Ammon's horn (tissue), 1 donor: ENCODE measurements at regions not wholly inside any gene's neighbourhood (a gene's known extent, or its start where the extent isn't known, plus 50 kb on each side); places are given as distances from the start of the nearest gene placed in this dataset.

Source experiments
- DNase-seq: peaks from one replicate; pipeline ENCODE4 v3.0.0-alpha.2; 2016; ENCODE audit warnings: low spot score

DNA sequence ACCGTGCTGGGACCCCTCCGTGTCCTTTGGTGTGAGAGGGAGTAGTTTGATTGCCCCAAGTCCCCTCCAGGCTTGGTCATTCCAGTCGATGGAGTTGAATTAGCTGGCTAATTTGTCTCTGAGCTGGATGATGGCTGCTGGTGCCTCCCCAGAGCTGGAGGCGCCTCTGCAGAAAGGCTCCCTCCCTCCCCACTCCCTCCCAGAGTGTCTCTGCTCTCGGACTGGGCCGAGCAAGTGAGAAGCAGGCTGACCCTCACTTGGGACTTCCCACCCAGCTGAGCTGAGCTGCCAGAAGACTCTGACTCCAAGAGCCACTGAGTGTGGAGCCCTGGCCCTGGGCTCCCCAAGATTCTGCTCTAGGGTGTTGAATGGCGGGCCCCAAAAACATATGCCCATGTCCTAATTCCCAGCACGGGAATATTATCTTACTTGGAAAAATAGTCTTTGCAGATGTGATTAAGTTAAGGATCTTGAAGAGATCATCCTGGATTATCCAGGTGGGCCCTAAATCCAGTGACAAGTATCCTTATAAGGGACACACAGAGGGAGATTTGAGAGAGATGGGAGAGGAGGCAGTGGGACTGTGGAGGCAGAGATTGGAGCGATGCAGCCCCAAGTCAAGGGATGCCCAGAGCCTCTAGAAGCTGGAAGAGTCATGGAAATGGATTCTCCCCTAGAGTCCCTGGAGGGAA lies 60.7 kb upstream of the TLE3 start:
- DNase-seq = no peak

DNA sequence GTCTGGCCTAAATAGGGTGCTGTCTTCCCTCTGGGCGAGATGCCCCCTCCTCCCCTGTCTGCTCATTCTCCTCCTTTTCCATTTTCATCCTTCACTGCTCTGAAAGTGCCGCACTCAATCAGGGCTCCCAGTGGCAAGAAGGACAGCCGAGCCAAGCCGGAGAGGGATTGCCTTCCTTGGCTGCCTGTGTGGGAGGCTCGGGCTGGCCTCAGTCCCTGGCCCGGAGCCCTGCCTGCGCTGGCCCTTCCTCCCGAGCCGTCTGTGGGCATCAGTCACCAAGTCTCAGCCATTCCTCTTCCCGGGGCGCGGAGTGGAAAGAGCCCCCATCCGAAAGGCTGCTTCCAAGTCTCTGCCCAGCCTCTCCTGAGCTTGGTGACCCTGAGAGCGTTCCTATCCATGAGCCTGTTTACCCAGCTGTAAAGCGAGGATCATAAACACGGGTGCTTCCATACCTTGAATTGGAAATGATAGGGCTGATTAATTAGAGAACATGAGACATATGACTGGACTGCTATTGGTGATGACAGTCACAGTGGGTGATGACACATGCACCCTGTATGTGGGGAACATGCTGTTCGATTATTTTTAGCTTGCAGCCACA lies 59.1 kb upstream of the TLE3 start:
- peak; percentile 59 for DNase-seq

DNA sequence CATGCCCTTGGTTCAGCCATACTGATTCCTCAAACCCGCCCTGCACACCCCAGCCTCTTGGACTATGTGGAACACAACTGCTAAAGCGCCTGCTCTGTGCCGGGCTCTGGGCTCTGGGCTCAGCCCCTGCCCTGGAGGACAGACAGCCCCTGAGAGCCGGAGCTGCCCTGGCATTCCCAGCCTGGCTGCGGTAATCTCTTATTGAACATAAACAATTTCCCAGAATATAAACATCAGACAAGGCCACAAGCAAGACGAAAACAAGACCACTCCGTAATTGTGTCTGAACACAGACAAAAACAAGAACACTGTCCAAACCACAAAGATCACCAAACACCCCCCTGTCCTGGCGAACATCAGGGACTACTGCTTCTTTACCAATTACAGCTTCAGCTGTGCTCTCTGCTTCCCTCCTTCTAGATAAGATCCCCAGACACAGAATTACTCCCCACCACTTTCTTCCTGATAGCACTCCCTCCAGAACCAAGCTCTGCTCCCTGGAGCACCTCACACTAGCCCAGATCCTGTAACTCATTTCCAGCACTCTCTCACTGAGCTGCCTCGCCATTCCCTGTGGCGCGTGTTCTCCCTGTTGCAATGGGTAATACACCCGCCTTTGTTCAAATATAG lies 57.1 kb upstream of the TLE3 start:
- no peak for DNase-seq

DNA sequence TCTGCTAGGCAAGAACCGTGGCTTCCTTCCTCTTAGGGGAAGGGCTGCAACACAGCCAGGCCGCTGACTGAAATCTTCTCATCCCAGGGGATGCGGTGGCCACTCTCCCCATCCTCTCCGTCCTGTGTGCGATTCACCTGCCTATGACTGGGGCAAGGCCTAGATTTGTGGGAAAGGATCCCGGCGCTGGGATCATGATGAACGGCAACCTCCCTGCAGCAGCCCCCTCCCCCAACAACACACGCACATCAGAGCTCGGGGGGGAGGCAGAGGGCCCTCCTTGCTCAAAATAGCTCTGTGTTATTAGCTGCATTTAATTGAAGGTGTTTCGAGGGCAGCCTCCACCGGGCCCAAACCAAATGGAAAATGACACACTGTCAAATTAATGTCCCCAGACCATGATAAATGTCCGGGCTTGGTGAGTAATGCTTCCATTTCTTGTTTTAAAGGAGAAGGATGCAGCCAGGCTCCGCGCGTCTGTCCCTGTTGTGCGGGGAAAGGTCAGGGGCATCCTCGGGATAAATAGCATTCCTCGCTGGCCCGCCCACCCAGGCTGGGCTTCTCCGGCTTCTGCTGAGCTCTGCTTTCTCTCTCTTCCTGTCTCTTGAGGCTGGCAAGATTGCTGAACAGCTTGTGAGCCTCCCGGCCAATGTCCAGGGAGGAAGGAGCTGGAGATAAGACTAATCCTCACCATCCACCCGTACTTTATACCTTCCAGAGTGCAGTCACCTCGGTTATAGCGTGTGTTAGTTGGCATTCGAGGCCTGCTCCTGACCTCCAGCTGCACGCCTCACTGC lies 56.4 kb upstream of the TLE3 start:
- no peak for DNase-seq

DNA sequence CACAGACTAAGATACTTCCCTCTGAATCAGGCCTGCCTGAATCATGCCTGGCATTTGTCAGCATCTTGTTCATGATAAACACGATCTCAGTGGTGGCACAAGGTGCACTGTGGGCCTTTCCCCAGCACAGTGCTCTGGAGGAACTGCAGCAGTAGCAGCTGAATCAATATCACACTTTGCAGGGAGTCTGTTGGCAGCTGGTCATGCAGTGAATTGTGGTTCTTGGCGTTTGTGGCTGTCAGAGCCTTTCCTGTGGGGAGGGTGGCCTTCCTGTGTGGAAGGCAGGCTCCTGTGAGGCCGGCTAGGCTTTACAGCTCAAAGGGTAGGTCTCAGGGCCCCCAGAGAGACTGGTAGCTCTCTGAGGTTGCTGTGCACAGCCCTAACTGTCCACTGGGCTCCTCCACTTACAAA lies 54.4 kb upstream of the TLE3 start:
- peak; percentile 25 for DNase-seq

DNA sequence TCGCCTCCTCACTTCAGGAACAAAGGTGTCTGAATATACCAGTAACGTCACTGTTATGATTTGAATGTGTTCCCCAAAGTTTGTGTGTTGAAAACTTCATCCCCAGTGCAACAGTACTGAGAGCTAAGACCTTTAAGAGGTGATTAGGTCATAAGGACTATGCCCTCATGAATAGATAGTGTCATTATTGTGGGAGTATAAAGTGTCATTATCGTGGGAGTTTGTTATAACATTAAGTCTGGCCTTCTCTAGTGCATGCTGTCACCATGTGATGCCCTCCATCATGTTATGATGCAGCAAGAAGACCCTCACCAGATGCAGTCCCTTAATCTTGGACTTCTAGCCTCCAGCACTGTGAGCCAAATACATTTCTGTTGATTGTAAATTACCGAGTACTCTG lies 53.7 kb upstream of the TLE3 start:
- no peak for DNase-seq

DNA sequence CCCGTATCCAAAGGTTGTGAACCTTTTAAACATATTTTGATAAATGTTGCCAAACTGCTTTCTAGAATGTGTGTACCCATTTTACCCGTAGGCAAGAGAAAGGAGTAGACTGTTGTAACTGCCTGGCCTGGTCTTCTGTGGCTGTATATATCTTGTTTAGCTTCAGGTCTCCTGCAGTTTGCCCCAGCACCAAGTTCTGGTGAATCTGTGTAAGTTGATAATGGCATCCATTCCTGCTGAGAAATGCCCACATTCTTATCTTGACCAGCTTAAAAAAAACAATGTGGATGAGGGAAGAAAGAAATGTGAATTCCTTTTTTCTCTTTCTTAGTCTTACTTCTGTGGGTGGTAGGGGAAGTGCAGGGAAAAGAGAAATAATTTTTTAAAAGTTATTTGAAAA lies 53.3 kb upstream of the TLE3 start:
- DNase-seq = no peak

DNA sequence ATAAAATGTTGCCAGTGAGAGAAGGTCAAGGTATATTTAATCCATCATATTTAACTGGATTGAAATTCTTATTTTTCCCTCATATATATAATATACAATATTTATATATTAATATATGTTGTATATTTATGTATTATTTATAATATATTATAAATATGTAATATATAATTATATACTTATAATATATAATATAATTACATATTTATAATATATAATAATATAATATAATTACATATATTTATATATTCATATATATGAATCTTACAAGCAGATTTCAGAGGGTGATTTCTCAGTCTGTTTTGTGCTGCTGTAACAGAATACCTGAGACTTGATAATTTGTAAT lies 52.7 kb upstream of the TLE3 start:
- DNase-seq = no peak

DNA sequence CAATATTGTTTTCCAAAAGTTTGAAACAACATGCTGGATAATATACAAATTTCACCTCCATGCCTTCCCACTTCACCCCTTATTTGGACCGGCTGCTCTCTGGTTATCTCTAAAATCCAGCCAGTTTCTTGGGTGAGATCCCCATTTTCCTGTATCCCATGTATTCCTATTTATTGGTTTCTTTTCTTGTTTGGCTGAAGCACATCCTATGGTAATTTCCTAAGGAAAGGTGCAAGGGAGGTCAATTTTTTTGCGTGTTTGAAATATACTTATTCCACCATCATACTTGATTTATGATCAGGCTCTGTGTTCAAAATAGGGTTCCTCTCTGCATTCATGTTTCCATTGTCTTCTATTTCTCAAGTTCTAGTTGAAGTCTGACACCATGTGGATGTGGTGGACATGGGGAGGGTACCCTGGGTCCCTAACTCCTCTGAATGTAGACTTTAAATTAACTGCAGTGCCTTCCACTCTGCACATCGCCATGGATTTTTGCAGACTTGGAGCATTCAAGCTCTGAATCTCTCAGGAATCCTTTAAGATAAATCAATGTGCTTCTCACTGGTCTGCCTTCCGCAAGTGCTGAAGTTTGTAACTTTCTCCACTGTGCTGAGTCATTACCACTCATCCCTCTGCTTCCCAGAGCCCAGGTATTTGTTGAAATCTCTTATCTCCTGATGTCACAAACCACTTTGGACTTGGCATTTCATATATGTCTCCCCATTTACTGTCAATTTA lies 52.1 kb upstream of the TLE3 start:
- DNase-seq = no peak

DNA sequence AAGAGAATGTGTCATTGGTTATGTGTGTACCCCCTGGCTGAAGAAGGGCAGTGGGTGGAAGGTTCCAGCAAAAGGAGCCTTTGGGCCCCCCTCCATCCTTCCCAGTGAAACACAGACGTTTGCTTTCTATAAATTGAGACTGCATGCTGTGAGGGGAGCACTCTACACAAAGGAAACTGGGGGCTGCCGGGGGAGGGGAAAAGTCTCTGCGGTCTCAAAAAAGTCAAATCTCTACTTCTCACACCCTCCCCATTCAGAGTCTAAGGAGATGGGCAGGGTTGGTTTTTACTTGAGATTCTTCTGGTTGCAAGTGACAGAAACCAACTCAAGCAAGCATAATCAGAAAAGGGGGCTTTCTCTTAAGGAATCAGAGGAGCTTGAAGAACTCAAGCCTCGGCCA lies 50.1 kb upstream of the TLE3 start:
- DNase-seq = no peak
